ENCODE measurements at regions not wholly inside any gene's neighbourhood (a gene's known extent, or its start where the extent isn't known, plus 50 kb on each side); places are given as distances from the start of the nearest gene placed in this dataset.
"Not testable (repeated sequence)": the region's sequence is repeated elsewhere in the genome, so short reads cannot be mapped to it uniquely, and the experiment has no call there.

DNA sequence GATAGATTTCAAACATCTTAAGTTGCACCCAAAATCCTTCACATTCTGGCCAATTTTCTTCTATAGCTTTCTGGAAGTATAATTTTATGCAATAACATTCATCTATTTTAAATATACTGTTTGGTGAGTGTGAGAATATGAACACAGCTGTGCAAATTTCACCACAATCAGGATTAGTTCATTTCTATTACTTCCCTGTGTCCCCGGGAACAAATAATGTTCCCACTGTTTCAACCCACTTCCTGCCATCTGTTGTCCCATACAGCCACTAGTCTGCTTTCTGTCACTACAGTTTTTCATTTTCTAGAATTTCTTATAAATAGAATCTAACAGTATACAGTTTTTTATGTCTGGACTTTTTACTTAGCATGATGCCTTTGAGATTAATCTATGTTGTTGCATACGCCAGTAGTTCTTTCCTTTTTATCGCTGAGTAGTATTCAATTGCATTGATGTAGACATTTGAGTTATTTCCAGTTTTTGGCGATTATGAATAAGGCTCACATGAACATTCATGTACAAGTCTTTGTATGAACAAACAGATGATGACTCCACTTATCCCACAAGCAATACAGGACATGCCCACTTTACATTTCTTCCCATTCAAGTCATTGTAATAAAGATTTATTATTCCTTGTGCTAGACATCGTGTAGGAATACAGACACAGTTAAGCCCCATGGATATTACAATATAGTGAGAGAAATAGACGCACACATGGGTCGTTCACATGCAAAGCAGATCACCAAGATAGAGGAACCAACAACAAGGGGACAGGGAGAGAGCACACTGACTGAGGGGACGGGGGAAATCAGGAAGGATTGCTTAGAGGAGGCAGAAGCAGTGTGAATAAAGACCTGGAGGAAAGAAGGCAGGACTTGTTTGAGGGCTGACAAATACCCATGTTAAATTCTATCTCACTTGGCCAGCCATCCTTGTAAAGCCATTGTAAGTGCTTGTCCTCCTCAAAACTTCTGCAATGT lies 72.9 kb upstream of the PAX8 start:
- H3K27me3 ChIP-seq (ENCODE audit: insufficient read depth, low read length) = no peaks in the 10 kb centered on the region
- TF ChIP-seq EZH2 (IDR thresholded peaks at IDR 0.05; ENCODE audit: borderline replicate concordance, low read length) (no peak), CTCF (IDR thresholded peaks at IDR 0.05; ENCODE audit: low read length) (no peak)

DNA sequence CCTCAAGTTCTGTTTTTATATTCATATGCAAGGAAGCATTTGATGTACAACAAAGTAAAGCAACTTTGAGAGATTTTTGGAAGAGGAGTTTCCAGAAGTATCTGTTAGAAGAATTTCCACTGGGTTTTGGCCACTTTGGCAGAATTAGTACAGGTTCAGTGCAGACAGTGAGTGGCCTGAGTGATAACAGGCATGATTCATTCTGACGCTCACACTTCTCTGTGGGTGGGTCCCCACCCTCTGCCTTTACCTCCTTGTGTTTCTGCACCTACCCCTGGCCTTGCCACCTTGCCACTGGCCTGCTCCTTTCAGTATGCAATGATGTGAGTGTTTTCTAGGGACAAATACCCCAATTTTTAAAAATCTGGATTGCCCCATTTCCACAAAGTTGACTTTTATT lies 65.1 kb upstream of the PAX8 start:
- not testable (repeated sequence) for H3K4me2 ChIP-seq (ENCODE audit: low read length); H3K27me3 ChIP-seq (ENCODE audit: insufficient read depth, low read length); H3K36me3 ChIP-seq (ENCODE audit: insufficient read depth, low read length); H3K27ac ChIP-seq (ENCODE audit: low read depth, low read length, poor library complexity, severe bottlenecking); H3F3A ChIP-seq (ENCODE audit: insufficient read depth, low read length); H3K79me2 ChIP-seq (ENCODE audit: insufficient read depth, low read length); H3K4me3 ChIP-seq (ENCODE audit: low read depth, low read length, poor library complexity, severe bottlenecking); H3K9ac ChIP-seq (ENCODE audit: low read length); H2AFZ ChIP-seq (ENCODE audit: low read length); H4K20me1 ChIP-seq (ENCODE audit: insufficient read depth, low read length); H3K9me3 ChIP-seq (ENCODE audit: low read length); H3K9me2 ChIP-seq (ENCODE audit: low read depth, low read length); H3K4me1 ChIP-seq (ENCODE audit: insufficient read depth, low read length, severe bottlenecking)

More for the DNA sequence above, 72.9 kb upstream of the PAX8 start:
- Histone ChIP-seq H2AFZ (ENCODE audit: low read length) (no peak overlapping the region), H3K4me2 (ENCODE audit: low read length) (no peak overlapping the region), H3K4me1 (ENCODE audit: insufficient read depth, low read length, severe bottlenecking) (no peaks in the 10 kb centered on the region), H3K27ac (ENCODE audit: low read depth, low read length, poor library complexity, severe bottlenecking) (no peak overlapping the region), H3K9me3 (ENCODE audit: low read length) (no peaks in the 10 kb centered on the region), H3K9me2 (ENCODE audit: low read depth, low read length) (no peaks in the 10 kb centered on the region), H3F3A (ENCODE audit: insufficient read depth, low read length) (no peaks in the 10 kb centered on the region), H4K20me1 (ENCODE audit: insufficient read depth, low read length) (no peaks in the 10 kb centered on the region), H3K4me3 (ENCODE audit: low read depth, low read length, poor library complexity, severe bottlenecking) (no peak overlapping the region), H3K9ac (ENCODE audit: low read length) (no peak overlapping the region), H3K79me2 (ENCODE audit: insufficient read depth, low read length) (no peaks in the 10 kb centered on the region), H3K36me3 (ENCODE audit: insufficient read depth, low read length) (no peaks in the 10 kb centered on the region)

- Histone ChIP-seq H3K9me3 (ENCODE audit: low read length) (no peaks in the 10 kb centered on the region), H4K20me1 (ENCODE audit: insufficient read depth, low read length) (no peaks in the 10 kb centered on the region), H3K4me1 (ENCODE audit: insufficient read depth, low read length, severe bottlenecking) (no peaks in the 10 kb centered on the region), H3K79me2 (ENCODE audit: insufficient read depth, low read length) (no peaks in the 10 kb centered on the region), H3K9me2 (ENCODE audit: low read depth, low read length) (no peaks in the 10 kb centered on the region), H3K27me3 (ENCODE audit: insufficient read depth, low read length) (no peaks in the 10 kb centered on the region), H3K36me3 (ENCODE audit: insufficient read depth, low read length) (no peaks in the 10 kb centered on the region), H3K27ac (ENCODE audit: low read depth, low read length, poor library complexity, severe bottlenecking) (no peak overlapping the region), H3F3A (ENCODE audit: insufficient read depth, low read length) (no peaks in the 10 kb centered on the region), H3K4me3 (ENCODE audit: low read depth, low read length, poor library complexity, severe bottlenecking) (no peak overlapping the region), H3K4me2 (ENCODE audit: low read length) (no peak overlapping the region), H3K9ac (ENCODE audit: low read length) (no peak overlapping the region), H2AFZ (ENCODE audit: low read length) (no peak overlapping the region)
- TF ChIP-seq CTCF (IDR thresholded peaks at IDR 0.05; ENCODE audit: low read length) (no peak), EZH2 (IDR thresholded peaks at IDR 0.05; ENCODE audit: borderline replicate concordance, low read length) (no peak)
These were observed 63.9 kb upstream of the PAX8 start for GRCh38 chr2:113342650-113343049.

DNA sequence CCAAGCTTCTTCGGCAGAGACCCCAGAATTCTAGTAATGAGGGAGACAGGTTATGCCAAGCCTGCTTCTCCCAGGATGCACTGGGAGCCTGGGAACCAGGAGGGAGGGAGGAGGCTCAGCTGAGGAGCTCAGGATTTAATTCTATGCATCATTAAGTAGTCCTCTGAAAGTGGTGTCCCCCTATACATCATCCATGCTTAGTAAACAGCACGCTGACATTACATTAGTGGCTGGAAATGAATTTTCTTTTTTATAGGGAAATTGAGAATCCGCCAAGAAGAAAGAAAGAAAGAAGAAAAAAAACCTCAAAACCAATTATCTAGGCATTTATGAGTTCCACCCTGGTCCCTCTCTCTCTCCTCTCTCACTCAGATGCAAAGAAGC lies 63.1 kb upstream of the PAX8 start:
- H3K4me2 ChIP-seq (ENCODE audit: low read length); H3K9me2 ChIP-seq (ENCODE audit: low read depth, low read length); H3K4me3 ChIP-seq (ENCODE audit: low read depth, low read length, poor library complexity, severe bottlenecking); H3K27ac ChIP-seq (ENCODE audit: low read depth, low read length, poor library complexity, severe bottlenecking); H3K4me1 ChIP-seq (ENCODE audit: insufficient read depth, low read length, severe bottlenecking); H3K9ac ChIP-seq (ENCODE audit: low read length); H3F3A ChIP-seq (ENCODE audit: insufficient read depth, low read length); H2AFZ ChIP-seq (ENCODE audit: low read length); H3K36me3 ChIP-seq (ENCODE audit: insufficient read depth, low read length); H4K20me1 ChIP-seq (ENCODE audit: insufficient read depth, low read length); H3K79me2 ChIP-seq (ENCODE audit: insufficient read depth, low read length); H3K9me3 ChIP-seq (ENCODE audit: low read length); H3K27me3 ChIP-seq (ENCODE audit: insufficient read depth, low read length): not testable (repeated sequence)
